SK-N-SH treated with all-trans-retinoic acid at 6 μM for 48 hours (cell line): ENCODE measurements at regions not wholly inside any gene's neighbourhood (a gene's known extent, or its start where the extent isn't known, plus 50 kb on each side); places are given as distances from the start of the nearest gene placed in this dataset.

Experiments
- ARNTL ChIP-seq: fragments of 450-650 bp; formaldehyde crosslinking; IDR thresholded peaks from 2 replicates; pipeline ENCODE4 v1.5.0; 2020; ENCODE audit warnings: low read depth, mild to moderate bottlenecking, moderate library complexity, borderline replicate concordance
- BACH2 ChIP-seq: fragments of 250-450 bp; sonication (Bioruptor Pico); IDR thresholded peaks from 2 replicates; pipeline ENCODE4 v1.9.0; 2021; ENCODE audit warnings: mild to moderate bottlenecking, borderline replicate concordance
- GLIS3 ChIP-seq: fragments of 250-450 bp; sonication (Bioruptor Pico); IDR thresholded peaks from 2 replicates; pipeline ENCODE4 v1.5.0; 2020; ENCODE audit warnings: mild to moderate bottlenecking, moderate library complexity
- OSR1 ChIP-seq: fragments of 250-450 bp; sonication (Bioruptor Pico); IDR thresholded peaks from 2 replicates; pipeline ENCODE4 v1.8.0; 2022; ENCODE audit warnings: moderate library complexity, mild to moderate bottlenecking, inconsistent platforms
- RARB ChIP-seq: fragments of 250-450 bp; sonication (Bioruptor Pico); IDR thresholded peaks from 2 replicates; pipeline ENCODE4 v1.8.0; 2021; ENCODE audit warnings: mild to moderate bottlenecking, moderate library complexity
- TCF4 ChIP-seq: fragments of 250-450 bp; sonication (Bioruptor Pico); IDR thresholded peaks from 2 replicates; pipeline ENCODE4 v1.8.0; 2021; ENCODE audit warnings: mild to moderate bottlenecking, moderate library complexity, borderline replicate concordance
- ZFP3 ChIP-seq: fragments of 250-450 bp; sonication (Bioruptor Pico); IDR thresholded peaks from 2 replicates; pipeline ENCODE4 v1.5.0; 2020; ENCODE audit warnings: mild to moderate bottlenecking, moderate library complexity
- ZFP30 ChIP-seq: fragments of 450-650 bp; formaldehyde crosslinking; IDR thresholded peaks from 2 replicates; pipeline ENCODE4 v1.5.0; 2022; ENCODE audit warnings: mild to moderate bottlenecking, moderate library complexity
- TF ChIP-seq, protein P1 (sequence below): fragments of 250-450 bp; sonication (Bioruptor Pico); IDR thresholded peaks from 2 replicates; pipeline ENCODE4 v1.5.1; 2021; ENCODE audit warnings: mild to moderate bottlenecking, moderate library complexity

GRCh38 chr7:131105294-131105798 lies 222.3 kb upstream of the MKLN1 start:
- TF ChIP-seq RARB (CRISPR knock-in tag) (no peak), ZFP30 (no peak), OSR1 (no peak), ZFP3 (CRISPR knock-in tag) (no peak), TCF4 (CRISPR knock-in tag) (no peak), BACH2 (CRISPR knock-in tag) (no peak), GLIS3 (no peak), ARNTL (CRISPR knock-in tag) (no peak)
- TF ChIP-seq, protein P1, sequence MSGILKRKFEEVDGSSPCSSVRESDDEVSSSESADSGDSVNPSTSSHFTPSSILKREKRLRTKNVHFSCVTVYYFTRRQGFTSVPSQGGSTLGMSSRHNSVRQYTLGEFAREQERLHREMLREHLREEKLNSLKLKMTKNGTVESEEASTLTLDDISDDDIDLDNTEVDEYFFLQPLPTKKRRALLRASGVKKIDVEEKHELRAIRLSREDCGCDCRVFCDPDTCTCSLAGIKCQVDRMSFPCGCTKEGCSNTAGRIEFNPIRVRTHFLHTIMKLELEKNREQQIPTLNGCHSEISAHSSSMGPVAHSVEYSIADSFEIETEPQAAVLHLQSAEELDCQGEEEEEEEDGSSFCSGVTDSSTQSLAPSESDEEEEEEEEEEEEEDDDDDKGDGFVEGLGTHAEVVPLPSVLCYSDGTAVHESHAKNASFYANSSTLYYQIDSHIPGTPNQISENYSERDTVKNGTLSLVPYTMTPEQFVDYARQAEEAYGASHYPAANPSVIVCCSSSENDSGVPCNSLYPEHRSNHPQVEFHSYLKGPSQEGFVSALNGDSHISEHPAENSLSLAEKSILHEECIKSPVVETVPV (CRISPR knock-in tag): no peak
